NCI-H2171 (cell line): ENCODE measurements at regions not wholly inside any gene's neighbourhood (a gene's known extent, or its start where the extent isn't known, plus 50 kb on each side); places are given as distances from the start of the nearest gene placed in this dataset.

ENCODE experiments used
- DNase-seq: peaks from one replicate; lab custom pipeline; 2025; lab: John Stamatoyannopoulos, UW

DNA sequence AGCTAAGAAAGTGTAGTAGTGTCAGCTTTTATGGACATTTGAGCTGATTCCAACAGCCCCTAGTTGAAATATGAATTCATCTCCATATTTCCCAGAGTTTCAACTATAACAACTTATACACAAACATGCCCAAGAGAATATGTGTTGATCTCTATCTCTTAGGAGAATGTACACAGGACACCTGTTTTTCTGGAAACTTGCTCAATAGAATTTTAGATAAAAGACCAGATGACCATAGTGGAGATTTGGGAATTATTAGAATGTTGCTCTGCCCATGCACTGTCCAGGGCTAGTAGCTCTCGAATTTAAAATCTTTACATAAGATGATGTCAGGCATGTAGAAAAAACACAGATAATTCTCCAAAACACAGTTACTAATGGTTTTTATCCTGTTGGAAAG, 162.3 kb upstream of the VRK2 start:
- DNase-seq = no peak

DNA sequence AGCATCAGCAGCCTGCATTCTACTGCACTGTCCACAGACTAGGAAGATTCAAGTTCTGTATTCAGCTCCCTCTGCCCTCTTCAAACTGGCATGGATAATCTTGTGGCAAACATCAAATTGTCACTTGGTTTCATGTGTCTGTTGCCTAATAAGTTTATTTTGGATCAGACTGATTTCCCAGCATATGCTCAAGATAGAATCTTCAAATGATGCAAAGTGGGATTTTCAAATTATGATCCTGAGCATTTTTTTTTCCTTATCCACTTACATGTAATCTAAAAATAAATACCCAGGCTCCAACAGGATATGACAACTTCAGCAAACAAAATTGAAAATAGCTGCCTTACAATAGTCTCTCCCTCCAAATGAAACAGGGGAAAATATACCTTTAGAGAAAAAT, 160.9 kb upstream of the VRK2 start:
- DNase-seq = no peak

DNA sequence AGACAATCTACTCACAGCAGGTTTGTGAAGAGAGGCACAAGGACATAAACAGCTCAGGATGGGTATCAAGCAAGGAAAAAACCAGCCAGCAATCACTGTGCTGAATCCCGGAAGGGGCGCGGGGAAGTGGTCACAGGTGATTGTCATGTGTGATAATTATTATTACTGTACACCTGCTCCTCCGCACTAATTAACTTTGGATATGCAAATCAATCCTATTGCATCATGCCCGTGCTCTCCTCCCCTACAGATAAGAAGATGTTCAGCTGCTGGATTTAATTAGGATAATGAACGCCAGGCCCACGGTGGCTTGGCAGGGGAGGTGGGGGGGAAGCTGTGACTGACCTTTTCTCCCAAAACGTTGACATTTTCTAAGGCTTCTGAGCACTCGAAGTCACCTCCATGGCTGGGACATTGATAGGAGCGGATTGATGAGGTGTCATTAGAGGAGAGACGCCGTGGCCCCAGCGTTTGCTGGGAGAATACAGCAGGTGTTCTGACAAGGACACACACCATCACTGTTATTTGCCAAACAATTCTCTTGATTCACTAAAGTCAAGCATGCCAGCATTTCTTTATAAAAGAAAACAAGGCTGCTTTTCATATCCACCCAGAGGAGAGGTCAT, 160.3 kb upstream of the VRK2 start:
- DNase-seq = no peak

DNA sequence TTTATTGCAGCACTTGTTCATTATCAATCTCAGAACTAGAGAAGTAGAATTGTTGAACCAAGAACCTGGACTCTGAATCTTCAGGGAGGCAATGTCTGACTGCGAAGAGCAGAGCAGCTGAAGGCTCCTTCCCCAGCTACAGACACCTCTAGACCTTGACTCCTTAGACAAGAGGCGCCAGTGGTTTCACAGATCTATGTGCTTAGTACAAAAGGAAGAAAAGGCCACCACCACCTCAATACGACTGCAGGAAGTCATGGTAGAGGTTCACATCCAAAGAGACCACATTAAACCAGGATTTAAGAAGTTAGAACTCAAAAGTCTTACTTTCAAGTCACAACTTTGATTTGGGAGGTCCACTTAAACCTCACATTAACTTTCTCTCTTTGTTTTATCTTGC, 158.1 kb upstream of the VRK2 start:
- DNase-seq = no peak

DNA sequence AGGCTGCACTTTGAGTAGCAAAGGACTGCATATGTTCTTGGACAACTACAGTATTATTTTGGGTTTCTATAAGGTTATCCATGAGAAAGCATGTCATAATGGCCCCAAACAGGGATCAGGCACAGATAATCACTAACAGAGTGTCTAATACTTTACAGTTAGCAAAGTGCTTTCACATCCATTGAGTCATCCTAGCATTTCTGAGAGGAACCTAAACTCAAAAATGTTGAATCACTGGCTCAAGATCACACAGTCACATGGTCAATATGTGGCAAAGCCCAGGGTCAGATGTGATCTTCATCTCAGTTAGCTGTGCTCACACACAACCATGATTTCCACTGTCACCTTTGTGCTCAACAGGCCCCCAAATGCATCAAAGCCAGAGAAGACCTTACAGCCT, 156.1 kb upstream of the VRK2 start:
- no peak for DNase-seq

DNA sequence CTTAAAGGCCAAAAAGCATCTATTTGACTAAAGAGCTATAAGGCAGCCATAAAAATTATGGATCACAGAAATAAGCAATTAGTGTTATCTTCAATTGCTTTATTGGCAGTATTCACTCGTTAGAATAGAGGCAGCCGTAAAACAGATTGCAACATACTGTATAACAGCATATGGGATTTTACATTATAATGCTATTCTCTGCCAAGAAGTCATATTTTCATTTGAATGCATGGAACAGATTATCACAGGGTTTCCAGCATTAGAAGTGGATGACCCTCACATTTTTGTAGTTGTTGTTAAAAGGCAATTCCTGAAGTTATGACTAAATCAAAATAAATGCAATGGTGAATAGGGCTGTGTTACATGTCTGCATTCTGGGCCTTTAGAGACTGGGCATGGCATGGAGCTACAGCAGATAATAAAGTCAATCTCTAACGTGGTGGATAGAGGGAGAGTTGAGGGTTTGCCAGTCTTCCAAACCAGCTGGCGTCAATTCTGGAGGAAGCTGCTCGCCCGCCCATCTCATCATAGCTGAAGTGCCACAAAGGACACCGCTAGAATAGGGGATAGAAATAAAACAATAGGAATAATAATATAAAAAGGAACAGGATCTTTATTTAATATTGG, 155.4 kb upstream of the VRK2 start:
- DNase-seq = no peak

DNA sequence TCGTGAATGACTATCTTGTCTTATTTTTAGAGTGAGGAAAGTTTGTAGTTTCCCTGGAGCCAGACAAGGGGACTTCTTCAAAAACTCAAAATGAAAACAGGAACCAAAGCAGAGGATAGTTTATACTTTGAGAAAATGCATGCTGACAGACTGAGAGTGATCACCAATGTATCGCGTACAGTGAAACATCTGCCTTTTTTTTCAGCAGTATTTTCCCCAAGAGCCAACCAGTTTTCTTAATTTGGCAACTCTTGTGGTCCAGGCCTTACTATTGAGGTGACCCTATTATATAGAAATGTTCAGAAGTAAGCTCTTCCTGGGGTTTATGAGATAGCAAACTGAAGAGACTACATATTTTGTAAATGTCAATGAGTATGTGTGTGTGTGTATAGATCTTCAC, 153.7 kb upstream of the VRK2 start:
- no peak for DNase-seq

DNA sequence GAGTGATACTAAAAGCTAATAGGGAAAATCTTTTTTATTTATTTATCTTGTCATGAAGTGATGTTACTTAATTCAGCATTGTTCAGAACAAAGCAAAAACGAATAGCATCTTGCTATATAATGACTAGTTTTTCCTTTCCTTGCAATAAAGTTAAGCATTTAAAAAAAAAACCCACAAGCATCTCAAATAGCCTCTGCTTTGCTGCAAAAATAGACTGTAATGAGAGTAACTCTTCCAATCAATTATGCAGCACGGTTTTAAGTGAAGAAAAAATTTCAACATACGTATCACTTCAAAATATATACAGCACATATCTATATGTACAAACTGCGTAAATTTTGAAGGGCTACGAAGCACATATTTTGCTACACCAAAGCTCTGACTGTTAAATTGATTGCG, 153.3 kb upstream of the VRK2 start:
- DNase-seq = no peak

DNA sequence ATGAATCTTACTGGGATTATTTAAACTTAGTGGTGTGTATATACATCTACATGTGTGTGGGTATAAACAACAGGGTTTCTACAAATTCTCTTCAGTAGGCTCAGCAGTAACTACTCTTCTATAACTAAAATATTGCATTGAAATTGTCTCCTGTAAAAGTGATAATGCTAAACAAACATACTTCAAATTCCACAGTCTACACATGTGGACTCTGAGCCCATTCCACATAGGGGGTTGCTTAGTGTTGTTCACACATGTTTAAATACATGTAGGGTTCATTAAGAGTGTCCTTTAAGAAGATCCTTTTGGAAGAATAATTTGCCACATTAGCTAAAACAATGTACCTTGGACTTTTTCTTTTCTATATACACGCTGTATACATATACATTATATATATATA, 152.8 kb upstream of the VRK2 start:
- DNase-seq = no peak

DNA sequence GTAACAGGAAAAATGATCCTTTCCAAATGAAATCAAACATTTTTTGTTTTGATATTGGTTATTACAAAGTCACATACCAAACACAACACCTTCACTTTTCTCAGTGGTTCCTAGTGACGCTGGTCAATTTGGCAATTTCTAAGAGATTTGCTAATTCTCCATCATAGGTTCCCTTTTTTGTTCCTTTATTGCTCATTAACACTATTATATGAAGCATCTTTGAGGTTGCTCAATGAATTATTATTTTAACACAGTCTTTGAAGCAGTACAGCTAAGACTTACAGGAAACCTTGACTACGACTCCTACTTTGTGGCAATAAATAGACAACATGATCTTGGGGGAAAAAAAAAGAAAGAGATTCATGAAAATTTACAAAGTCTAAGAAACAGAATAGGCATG, 152.2 kb upstream of the VRK2 start:
- no peak for DNase-seq

DNA sequence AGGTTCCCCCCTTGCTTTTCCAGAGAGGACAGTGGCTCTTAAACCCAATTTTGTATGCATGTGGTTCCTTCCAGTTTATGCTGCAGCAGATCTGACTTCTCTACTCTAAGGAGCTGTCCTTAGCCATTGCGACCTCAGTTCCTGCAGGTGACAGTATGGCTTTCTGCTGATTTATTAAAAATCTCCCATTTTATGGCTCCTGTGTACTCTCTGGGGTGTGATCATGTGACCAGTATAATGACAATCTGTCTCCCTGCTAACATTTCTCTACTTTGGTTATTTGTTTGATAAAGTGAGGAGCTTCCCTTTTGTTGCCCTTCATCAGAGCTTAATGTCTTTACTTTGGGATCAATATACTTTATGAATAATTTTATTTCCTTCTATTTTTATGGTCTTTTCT, 148.7 kb upstream of the VRK2 start:
- DNase-seq = no peak

DNA sequence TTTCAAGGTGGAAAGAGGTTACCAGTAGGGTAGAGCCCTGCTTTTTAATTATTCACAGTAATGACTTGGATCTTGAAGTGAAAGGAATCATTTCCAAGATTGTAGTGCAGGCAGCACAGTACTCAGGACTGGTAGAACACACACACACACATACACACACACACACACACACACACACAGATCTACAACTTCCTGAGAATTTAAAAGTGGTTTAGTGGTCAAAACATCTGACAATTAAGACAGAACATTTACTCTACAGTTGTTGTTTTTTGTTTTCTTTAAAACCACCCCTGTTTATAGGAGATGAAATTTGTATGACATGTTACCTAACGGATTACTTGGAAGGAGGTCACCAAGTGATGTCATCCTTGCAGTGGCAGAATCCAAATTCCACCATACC, 146.7 kb upstream of the VRK2 start:
- DNase-seq = no peak

DNA sequence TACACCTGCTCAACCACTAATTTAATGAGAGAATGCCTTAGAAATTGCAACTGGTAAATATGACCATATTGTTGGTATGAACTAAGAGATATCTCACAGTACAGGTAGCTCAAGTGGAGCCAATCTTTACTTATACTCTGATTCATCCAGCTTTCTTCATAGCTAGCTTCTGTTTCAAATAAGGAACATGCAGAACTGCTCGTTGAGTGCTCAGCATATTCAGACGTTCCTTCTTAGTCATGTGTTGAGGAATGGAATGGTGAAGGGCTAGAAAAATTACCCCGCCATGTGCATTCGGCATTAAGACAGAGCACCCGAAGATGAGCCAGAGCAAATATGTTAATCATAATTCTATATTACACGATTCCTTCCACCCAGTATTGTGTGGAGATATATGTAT, 144.0 kb upstream of the VRK2 start:
- DNase-seq = no peak

DNA sequence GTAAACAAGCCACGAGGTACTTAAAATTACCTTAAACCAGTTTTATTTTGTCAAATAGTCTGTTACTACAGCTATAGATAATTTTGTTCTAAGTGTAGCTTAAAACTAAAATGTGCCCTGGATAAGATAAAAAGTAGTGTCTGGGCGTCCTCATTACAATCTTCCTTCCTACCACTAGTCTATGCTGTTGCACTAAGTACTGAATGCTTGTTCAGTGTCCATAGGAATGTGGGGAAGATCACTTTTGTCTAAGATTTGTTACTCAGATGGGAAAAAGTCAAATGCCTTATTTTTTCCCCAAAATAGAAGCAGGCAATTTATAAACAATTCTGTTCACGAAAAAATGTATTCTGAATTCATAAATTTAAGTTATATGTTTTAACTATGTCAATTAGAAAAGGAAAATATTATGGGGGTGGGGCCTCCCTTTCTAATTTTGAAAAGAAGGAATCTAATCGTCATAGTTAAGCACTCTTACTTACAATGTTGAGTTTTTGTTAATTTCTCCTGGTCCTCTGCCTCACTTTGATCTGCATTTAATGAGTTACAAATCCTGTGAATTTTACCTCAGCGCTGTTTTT, 140.4 kb upstream of the VRK2 start:
- DNase-seq = no peak

DNA sequence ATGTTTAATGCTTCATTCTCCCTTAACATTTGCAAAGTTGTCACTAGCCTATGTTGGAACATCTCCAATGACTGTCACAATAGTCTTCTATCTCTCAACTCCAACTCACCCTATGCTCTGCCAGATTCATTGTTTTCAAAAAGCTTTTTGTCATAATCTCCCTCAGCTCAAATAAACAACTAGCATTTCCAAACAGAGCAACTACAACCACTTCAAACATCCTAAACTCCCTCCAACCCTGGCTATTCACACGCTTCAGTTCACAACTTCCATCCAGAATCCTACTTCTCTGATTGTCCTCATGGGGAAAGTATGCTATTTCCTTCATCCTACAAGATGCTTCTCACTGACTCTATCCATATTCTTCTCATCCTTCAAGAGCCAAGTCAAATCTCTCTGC, 139.2 kb upstream of the VRK2 start:
- no peak for DNase-seq

DNA sequence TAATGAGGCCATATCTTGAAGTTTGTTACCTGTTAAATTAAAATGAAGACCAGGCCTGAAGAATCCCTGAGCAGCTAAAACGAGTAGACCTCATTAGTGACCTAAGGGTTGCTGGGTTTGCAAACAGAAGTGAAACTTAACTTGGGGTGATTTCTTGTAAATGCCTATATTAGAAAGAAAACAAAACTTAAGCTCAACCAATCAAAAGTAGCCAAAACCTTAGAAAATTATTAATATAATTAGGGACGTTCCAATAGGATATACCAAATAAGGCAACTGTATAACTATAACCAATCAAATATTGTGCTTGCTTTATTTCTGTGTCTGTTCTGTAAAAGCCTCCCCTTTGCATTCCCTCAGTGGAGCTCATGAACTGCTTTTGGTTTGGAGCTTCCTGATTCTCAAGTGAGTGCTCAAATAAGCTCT, 137.9 kb upstream of the VRK2 start:
- no peak for DNase-seq

DNA sequence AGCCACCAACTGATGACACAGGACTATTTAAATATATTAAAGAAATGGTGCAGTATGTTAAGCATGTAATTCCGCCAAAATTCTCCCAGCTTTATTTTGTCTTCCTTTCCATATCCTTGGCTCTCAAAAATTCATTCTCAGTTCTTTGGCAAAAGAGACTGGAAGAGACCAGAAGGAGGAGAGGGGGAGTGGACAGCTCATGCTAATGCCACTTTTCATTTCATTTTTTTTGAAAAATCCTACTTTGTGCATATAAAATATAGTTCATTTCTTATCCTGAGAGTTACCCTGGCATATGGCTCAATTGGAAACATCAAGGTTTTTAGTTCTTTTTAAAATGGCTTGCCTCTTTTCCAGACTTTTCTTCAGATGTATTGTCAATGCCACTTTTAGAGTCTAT, 128.5 kb upstream of the VRK2 start:
- no peak for DNase-seq

DNA sequence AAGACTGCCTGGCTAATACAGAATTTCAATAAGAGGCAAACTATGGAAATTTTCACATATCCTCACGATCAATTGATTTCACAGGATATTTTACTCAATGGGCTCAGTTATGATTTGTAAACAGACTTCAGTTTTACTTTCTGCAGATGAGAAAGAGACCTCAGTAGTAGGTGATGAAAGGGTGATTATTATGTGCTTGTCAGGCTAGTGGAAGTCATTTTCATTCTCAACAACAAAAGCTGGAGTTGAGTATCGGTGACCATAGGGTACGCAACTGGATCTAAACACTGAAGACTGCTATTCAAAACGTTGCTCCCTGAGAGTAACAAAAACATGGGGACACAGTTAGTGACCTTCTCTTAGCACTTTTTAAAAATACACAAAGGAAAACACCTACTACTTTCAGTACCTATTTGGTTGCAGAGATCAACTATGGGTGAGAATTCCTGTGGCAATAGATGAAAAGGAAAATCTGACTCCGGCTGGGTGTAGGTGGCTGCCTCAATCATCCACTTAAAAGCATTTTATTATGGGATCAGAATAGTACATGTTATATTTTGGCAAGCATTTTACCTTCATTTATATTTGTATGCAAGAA, 126.2 kb upstream of the VRK2 start:
- no peak for DNase-seq

DNA sequence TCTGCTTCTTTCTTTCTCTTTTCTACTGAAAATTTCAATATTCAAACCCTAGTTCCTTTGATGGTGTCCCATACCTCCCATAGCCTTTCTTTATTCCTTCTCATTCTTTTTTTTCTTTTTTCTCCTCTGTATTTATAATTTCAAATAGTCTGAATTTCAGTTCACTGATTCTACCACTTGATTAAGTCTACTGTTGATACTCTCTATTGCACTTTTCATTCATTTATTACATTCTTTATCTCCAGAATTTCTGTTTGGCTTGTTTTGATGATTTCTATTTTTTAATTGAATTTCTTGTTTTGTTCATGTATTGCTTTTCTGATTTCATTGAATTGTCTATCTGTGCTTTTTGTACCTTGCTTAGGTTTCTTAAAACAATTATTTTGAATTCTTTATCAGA, 111.9 kb upstream of the VRK2 start:
- DNase-seq = no peak

DNA sequence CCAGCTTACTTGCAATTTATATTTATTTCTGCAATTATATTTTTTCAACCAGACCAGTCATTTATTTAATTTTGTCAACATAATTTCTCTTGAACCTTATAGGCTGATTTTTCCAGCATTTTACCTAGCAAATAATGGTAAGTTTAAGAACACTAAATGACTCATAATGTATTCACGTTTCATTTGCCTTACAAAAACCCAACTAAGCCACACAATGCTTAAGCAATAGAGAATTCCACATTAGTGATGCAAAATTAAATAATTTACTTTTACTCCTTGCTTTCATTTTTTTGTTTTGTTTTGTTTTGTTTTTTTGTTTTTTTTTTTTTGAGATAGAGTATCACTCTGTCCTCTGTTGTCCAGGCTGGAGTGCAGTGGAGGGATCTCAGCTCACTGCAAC, 110.4 kb upstream of the VRK2 start:
- DNase-seq = no peak

DNA sequence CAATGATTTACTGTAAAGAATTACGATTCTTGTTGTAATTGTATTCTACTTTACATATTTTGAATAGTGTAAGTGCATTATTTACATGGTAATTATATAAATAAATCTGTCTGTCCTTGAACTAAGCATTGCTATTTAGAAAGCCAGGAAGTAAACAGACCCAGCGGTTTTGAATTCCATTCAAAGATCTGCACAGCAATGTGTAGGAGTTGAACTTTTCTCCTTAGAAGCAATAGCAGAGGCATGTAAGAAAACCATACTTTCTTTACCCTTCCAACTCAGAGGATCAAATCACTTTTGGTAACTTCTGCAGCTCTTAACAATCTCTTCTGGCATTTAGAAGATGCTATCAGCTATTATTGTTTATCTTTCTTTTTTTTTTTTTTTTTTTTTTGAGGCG, 109.2 kb upstream of the VRK2 start:
- DNase-seq = no peak

DNA sequence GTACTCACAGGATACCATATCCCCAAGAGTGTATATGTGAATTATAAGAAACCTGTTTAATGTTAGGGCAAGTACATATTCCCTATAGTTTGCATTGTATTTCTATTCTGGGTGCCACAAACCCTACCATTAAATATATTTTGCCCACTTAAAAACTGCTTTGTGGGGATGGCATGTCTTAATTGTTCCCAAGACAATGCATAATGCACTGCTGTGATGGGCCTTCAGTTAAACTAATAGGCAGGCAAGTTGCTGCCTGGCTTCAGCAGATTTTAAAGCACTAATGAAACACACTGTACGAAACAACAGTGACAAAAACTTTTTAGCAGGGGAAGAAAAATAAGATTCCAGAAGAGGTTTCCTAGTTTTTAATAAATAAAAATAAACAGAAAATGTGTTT, 104.8 kb upstream of the VRK2 start:
- no peak for DNase-seq

DNA sequence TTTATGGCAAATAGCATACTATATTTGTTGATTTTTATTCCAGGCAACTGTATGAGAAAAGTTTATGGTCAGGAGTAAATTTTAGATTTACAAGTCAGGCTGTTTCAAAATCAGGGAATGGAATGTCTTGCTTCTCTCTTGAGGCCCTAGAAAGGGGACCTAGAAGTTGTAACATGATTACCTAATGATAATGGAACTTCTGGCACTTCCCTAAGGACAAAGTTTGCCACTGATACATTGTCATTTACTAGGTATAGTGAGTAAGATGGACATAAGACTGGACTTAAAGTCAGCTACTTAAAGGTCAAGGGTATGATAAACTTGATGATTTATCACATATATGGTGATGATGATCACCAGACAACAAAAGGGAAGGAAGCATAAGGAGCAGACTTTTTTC, 103.3 kb upstream of the VRK2 start:
- DNase-seq = no peak

DNA sequence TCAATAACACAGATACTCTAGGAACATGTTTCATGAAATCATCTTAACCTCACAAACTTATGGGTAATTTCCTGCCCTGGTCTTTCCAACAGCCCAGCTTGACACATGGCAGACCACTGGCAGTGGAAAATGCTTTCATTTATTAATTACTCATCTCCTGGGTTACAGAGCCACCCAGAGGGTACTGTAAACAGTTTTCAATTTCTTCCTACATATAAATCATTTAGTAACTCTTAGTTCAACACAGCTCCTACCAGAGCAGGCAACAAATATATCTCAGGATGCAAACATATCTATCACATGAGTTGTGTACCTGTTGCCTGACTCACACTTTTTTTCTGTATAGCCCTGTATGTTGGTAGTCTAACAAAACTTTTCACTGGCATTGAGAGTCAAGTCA, 99.2 kb upstream of the VRK2 start:
- no peak for DNase-seq
